ENCODE measurements at regions not wholly inside any gene's neighbourhood (a gene's known extent, or its start where the extent isn't known, plus 50 kb on each side); places are given as distances from the start of the nearest gene placed in this dataset.

- TF ChIP-seq CTCF (IDR thresholded peaks at IDR 0.05; ENCODE audit: insufficient read depth, low read depth, low read length), result no peak
- H3K4me3 ChIP-seq (ENCODE audit: low read depth, low read length), result no peak overlapping the region
- DNase-seq (ENCODE audit: low read depth), result no peak
These were observed 50.3 kb upstream of the EPC2 start for GRCh38 chr2:148594216-148594615.

Measured in fibroblast of villous mesenchyme (primary cell).